GM19043 (cell line): ENCODE measurements at regions not wholly inside any gene's neighbourhood (a gene's known extent, or its start where the extent isn't known, plus 50 kb on each side); places are given as distances from the start of the nearest gene placed in this dataset.

ENCODE experiments used
- ATAC-seq: cut with Tn5 transposase; IDR thresholded peaks from one replicate; pipeline ENCODE4 v1.9.1; 2021; ENCODE audit warnings: low read depth; ENCODE audit not compliant: unreplicated experiment

DNA sequence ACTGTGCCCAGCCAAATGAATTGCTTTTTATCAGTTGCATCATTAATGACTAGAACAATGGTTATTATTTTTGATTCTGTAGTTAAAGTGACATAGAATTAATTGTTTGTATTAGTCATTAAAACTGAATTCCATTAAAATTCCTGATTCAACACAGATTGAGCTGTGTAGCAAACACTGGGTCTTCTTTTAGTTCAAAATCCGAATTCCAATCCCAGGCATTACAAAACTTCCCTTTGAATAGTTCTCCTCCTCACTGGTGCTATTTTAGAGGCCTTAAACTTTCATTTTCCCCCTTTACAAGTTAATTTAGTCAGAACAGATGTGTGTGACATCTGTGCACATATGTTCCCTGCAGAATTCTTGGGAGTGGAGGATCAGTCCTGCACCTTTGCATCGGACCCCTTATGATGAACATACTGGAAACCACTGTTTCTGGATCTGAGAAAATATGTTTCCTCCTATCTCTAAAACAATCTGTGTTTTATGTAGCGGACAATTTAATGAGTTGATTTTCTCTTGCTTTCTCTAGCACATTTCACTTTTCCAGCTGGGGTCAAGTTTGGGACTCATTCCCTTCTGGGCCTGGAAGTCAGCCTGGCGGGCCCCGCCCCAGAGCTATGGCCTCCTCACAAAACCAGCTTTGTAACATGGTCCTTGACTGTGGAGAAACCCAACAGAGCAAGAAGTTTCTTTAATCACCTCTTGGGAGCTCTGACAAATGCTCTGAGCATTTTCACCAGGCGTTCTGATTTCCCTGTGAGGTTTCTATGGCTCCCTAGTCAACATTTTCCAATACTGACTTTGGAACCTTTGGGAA, 87.9 kb upstream of the MAMDC2 start:
- ATAC-seq: no peak

DNA sequence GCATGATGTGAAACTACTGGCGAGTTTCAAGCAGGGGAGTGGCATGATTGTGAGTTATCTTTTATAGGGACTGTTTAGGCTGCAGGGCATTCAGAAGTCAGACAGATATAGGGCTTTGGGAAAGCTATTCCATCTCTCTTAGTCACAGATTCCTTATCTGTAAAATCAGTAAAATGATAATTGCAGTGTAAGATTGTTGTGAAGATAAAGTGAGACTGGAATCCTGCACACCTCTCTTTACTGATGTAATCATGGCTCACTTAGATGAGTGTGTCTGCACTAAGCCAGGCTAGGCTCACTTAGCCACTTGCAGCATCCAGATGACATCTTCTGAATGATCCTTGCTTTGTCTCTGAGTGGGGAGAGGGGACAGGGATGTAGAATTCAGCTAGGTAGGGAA, 81.8 kb upstream of the MAMDC2 start:
- no peak for ATAC-seq

DNA sequence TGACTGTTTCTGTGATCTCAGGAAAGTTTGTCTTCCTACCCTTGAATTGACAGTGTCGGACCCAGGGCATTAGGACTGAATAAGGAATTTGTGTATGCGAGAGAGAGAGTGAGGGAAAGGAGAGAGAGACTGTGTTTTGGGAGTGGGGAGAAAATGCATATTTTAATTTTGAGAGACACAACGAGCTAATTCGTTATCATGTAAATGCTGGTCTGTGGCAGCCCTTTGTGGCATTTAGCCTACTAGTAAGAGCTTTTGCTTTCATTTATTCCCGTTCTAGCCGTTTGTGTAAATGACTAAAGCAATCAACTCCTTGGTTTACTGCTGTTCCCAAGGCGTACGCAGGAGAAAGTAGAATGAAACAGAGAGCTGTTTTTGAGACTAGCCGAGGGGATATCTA, 79.8 kb upstream of the MAMDC2 start:
- no peak for ATAC-seq

DNA sequence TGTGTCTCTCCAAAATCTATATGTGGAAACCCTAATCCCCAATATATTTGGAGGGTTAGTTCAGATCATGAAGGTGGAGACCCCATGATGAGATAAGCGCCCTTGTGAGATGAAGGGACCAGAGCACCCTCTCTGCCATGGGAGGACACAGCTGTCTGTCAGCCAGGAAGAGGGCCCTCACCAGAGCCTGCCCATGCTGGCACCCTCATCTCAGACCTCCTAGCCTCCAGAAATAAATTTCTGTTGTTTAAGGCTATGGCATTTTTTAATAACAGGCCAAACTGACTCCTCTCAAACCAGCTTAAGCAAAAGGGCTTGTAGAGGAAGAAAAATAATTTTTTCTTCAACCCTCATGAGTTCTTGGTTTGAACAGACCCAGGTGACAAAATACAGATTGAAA, 79.2 kb upstream of the MAMDC2 start:
- no peak for ATAC-seq

DNA sequence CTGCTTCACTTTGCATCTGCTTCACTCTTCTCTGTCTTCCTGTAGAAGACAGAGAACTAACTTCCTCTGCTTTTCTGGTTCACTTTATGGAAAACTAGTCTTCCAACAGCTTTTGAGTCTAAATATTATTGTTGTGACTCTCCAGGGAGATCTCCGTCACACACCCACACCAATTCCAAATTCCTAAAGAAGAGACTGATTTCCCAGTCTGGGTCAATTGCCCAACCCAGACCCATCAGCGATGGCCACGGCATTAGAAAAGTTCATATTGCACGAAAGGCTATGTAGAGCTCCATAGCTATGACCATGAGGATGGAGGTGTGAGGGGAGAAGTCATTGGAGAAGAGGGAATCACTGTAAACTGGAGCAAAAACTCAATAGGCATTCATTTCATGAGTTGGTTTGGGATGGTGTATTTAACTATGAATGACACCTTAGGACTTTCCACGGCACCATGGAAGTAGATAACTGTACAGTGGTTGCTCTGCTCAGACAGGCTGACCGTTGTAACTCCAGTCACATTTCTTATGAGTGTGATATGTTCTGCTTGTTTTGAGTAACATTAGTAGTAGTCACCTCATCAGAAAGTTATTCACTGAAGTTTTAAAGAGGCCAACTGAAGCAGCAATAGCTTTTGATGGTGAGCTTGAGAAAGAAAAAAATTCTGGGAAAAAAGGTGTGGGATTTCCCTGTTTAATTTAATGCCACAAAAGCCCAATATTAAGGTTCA, 78.1 kb upstream of the MAMDC2 start:
- ATAC-seq: no peak

DNA sequence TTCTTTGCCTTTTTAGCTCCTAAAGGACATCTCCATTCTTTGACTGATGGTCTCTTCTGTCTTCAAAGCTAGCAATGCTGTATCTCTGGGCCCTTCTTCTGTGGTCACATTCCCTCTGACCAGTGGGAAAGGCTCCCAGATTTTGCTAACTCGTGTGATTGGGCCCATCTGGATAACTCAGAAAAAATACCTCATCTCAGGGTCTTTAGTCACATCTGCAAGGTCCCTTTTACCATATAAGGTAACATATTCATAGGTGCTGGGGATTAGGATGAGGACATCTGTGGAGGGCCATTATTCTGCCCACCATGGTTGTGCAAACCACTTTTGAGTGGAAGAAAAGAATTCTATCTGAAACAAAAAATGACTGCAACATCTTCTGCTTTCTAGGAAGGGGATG, 76.3 kb upstream of the MAMDC2 start:
- ATAC-seq: no peak

DNA sequence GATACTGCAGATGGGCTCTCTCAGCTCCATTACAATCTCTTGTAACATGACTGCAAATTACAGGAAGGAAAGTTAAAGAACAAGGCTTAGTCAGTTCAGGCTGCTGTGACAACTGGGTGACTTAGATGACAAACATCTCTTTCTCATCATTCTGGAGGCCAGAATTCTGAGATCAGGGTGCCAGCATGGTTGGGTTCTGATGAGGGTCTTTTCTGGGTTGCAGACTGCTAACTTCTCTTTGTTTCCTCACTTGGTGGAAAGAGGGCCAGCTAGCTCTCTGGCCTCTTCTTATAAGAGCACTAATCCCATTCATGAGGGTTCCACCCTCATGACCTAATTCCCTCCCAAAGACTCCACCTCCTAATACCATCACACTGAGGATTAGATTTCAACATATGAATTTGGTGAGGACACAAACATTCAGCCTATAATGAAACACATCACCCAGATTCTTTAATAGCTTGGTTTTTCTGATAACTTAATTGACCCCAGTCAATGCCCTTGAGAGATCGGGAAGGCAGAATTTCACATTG, 73.6 kb upstream of the MAMDC2 start:
- no peak for ATAC-seq

DNA sequence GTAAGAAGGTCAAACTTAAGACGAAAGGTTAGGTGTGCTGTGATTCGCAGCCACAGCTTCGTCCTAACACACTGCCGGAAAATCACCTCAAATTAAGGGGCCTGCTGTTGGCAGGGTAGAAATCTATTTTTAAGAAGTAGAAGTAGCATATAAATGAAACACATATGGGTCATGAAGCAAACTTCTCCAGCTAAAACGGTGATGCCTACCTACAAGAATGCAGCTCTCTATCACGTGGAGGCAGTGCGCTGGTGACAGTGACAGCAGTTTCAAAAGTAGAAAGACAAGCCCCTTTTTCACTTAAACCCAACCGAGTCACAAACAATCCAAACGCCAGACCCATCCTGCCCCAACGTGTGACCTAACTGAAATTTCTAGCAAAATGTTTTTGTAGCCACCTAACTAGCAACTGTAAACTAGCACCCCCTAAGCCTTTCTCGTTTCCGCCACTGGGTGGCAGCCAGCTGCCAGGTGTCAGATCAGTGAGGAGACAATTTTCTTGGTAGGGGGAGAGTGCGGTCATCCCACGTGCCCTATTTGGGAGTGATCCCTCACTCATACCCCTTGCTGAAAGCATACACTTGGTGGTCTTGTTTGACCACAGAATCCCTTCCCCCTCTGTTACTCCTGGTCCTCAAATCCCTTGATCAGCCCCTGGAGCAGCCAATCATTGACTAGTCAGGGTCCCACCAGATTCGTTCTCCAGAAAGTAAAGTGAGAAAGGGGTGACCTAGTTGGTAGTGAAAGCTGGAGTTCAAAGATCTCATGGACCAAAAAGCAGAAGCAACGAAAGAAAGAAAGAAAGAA, 71.8 kb upstream of the MAMDC2 start:
- ATAC-seq: peak; percentile 65

DNA sequence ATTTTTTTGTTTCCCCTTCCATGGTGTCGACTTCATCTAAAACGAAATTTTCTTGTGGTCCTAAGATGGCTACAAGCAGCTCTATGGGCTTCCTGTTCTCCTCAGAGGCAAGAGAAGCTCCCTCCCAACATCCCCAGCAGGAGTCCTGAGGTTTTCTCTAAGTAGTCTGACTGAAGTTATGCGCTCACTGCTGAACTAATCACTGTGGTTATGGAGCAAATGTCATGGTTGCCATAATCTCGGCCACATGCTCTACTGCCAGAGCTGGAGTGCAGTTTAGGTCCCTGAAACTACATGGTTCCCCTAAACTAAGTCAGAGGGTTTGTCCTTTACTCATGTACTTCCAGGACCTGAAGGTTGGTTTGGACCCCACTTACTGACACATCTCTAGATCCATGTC, 68.0 kb upstream of the MAMDC2 start:
- ATAC-seq: no peak

DNA sequence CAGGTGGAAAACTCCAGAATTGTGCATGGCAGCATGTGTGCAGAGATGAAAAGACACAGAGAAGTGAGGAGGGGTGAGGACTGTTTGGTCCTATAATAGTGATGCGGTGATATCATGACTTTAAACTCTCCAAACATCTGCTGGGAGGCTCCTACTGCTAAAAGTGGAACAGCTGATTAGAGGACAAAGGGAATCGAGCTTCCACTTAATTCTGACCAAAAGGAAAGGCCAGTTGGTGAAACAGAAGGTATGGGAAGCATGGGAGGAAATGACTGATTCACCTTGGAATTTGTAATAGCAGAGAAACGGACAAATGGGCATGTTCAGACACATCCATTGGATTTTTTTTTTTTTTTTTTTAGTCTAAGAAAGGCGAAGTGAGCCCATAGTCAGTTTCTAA, 67.5 kb upstream of the MAMDC2 start:
- ATAC-seq: no peak

DNA sequence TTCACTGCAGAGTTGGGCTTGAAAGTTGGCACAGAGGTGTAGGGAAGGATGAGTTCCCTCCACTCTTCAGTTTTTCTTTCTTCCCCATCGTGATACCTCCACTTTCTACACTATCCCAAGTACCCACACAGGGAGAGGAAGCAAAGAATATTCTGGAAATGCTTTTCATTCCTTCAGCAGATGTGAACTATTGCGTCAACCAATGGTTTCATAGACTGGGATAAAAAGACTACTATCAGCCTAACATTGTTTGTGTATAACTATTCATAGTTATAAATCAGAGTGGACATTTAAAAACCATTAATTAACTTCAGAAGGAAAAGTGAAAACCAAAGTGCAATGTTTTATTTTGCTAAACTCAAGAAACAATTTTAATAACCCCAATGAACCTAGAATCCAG, 63.6 kb upstream of the MAMDC2 start:
- ATAC-seq: no peak

DNA sequence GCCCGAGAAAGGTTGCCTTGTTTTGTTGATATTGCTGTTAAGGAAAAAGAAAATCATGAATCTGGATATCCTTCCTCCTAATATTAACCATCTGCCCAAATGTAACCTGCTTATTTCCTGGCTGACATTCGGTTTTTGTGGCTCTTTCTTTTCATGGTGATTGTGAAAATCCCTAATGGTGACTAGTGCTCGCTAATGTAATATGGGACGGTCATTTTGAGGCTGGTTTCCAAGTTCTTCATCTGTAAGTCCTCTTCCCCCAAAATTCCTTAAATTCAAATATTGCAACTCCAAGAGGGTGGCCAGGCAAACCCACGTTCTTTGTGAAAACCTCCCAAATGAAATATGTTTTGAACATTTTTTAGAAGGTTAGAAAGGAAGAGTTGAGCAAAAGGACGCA, 63.1 kb upstream of the MAMDC2 start:
- ATAC-seq: no peak

DNA sequence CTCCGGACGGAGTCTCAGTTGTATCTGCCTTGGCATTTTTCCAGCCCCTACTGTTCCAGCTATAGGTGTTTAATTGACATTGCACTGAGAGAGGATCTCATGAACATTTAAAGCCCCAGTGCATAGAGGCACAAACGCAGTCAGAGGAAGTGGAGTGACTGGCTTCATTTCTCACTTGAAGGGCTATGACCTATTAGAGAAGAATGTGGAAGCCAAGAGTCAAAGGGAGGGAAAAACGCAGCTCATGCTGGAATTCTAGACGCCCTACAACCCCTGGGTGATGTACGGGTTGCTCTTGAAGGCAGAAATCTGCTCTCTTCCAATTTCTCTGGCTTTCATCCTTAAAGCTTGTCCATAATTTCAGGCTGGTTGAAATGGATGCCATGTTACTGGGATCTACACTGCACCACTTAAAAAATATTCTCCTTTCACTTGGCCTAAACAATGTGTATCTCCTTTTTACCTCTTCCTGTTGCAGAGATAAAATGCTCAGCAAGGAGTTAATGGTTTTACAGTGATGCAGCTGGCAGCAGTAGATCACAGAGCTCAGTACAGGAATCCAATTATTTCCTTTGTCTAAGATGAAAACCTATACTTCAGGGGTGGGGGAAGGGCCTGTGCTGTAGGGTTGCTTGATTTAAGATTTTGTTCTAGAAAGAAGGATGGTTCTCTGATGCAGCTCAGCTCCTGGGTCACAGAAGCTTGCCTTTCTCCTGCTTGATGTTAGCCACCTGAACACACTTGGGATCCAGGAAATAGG, 61.8 kb upstream of the MAMDC2 start:
- ATAC-seq: no peak

DNA sequence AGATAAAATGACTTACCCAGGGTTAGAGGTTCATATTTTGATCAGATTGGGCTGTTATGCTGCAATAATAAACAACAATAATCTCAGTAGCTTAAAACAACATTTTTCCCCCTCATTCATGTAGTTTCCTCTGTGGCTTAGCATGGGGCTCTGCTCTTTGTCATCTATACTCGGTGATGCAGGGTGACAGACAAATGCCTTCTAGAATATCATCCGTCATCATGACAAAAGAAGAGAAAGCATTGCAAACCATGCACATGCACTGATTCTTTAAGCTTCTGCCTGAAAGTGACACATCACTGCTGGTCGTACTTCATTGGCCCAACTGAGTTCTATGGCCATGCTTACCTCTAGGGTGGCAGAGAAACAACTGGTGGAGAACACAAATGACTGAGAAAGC, 58.8 kb upstream of the MAMDC2 start:
- no peak for ATAC-seq

DNA sequence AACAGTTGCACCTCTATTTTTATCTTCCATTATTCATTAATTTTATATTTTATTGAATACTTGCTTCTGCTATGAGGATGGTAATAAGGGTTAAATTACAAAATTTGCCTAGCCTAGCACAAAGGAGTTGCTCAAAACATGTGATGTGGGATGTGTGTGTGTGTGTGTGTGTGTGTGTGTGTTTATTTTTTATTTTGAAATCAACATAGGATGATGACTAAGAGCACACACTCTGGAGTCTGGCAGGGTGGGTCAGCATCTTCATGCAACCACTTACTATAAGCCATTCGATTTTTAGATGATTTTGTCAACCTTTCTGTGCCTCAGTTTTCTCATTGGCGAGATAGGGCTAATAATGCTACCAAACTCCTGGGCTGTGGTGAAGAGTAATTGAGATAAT, 57.7 kb upstream of the MAMDC2 start:
- ATAC-seq: no peak

DNA sequence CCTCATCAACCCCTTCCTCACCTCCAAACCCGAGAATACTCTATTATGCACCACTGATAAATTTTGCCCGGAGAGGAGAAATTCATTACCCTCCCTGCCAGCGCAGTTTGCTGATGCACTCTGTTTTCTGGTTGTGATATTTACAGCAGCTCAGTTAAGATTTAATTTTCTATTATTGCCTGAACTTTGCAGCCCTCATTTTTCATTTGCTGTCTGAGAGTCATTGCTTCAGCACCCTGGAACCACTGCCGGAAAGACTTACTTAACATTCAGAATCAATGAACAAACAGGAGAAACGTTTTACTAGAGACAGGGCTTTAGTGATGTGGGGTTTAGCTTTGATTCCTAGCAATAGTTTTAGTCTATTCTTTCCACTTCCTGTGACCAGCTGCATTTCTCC, 56.7 kb upstream of the MAMDC2 start:
- ATAC-seq: no peak

DNA sequence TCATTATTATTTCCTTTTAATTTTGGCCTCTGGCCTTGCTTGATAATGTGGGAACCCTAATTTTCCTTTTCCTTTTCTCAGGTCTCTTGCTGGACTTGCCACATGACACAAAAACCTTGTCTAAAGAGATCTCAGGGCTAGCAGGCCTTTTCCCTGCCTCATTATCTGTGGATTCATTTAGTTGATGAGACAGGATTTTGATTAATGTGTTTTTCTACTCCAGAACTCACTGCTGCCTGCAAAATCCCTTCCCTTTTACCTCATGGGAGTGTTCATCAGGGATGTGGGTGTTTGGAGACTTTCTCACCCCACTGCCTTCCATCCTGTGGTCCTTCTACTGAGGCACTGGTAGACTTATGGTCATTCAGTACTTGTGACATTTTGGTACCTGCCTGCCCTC, 56.2 kb upstream of the MAMDC2 start:
- no peak for ATAC-seq

DNA sequence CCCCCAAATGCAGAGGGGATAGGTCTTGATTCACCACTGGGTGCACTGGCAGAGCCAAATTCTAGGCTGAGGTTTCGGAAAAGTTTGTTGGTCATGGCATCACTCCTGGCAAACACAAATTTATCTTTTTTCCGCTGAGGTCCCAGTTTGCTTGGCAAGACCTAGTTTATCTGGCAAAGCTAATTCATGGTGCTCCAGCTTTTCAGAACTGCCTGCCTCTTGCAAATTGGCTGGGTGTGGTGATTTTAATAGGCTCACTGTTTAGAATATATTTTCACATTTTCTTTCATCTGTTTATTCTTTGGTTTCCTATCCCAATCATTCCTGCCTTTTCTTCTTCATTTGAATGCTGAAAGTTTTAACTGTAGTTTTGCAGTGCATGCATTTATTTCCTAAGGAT, 50.5 kb upstream of the MAMDC2 start:
- no peak for ATAC-seq
